ENCODE measurements at regions not wholly inside any gene's neighbourhood (a gene's known extent, or its start where the extent isn't known, plus 50 kb on each side); places are given as distances from the start of the nearest gene placed in this dataset.

- Histone ChIP-seq H3K27me3 (ENCODE audit: control insufficient read depth in 4 of 4, insufficient read depth in 4 of 4, low read length in 3 of 4) (no peaks in the 10 kb centered on the region), H3K4me1 (ENCODE audit: control insufficient read depth in 4 of 4, insufficient read depth in 4 of 4, low read length in 3 of 4) (peaks cover 6 to 20% (median 13%) of the 10 kb centered on the region in 4 donors), H3K9me3 (ENCODE audit: control insufficient read depth in 4 of 4, low read length in 3 of 4) (no peaks in the 10 kb centered on the region), H3K4me3 (ENCODE audit: low read depth in 1 of 3, low read length in 3 of 3) (no peak overlapping the region), H3K9ac (ENCODE audit: low read depth in 1 of 2, low read length in 2 of 2) (no peak overlapping the region), H3K27ac (ENCODE audit: low read depth in 1 of 2, low read length in 2 of 2) (no peak overlapping the region), H3K36me3 (ENCODE audit: control insufficient read depth in 4 of 4, insufficient read depth in 3 of 4, low read depth in 1 of 4, low read length in 3 of 4) (no peaks in the 10 kb centered on the region)
- no peak for DNase-seq (ENCODE audit: low spot score)
- TF ChIP-seq ZBTB33 (IDR thresholded peaks at IDR 0.05) (no peak), SP1 (IDR thresholded peaks at IDR 0.05) (no peak), FOXA2 (IDR thresholded peaks at IDR 0.05) (no peak), RXRA (IDR thresholded peaks at IDR 0.05) (no peak), HNF4A (conservative IDR thresholded peaks at IDR 0.05) (no peak), GABPA (IDR thresholded peaks at IDR 0.05 in 1 of 2, conservative IDR thresholded peaks at IDR 0.05 in 1 of 2) (no peak), NR2F2 (IDR thresholded peaks at IDR 0.05) (no peak), ATF3 (IDR thresholded peaks at IDR 0.05) (no peak), TAF1 (conservative IDR thresholded peaks at IDR 0.05) (no peak), EGR1 (IDR thresholded peaks at IDR 0.05; ENCODE audit: low read depth in 2 of 2) (no peak), CTCF (IDR thresholded peaks at IDR 0.05; ENCODE audit: low read depth, low read length, missing input control) (no peak), YY1 (IDR thresholded peaks at IDR 0.05) (no peak), HNF4G (IDR thresholded peaks at IDR 0.05) (no peak), JUND (IDR thresholded peaks at IDR 0.05) (no peak)
- TF ChIP-seq, protein P1, sequence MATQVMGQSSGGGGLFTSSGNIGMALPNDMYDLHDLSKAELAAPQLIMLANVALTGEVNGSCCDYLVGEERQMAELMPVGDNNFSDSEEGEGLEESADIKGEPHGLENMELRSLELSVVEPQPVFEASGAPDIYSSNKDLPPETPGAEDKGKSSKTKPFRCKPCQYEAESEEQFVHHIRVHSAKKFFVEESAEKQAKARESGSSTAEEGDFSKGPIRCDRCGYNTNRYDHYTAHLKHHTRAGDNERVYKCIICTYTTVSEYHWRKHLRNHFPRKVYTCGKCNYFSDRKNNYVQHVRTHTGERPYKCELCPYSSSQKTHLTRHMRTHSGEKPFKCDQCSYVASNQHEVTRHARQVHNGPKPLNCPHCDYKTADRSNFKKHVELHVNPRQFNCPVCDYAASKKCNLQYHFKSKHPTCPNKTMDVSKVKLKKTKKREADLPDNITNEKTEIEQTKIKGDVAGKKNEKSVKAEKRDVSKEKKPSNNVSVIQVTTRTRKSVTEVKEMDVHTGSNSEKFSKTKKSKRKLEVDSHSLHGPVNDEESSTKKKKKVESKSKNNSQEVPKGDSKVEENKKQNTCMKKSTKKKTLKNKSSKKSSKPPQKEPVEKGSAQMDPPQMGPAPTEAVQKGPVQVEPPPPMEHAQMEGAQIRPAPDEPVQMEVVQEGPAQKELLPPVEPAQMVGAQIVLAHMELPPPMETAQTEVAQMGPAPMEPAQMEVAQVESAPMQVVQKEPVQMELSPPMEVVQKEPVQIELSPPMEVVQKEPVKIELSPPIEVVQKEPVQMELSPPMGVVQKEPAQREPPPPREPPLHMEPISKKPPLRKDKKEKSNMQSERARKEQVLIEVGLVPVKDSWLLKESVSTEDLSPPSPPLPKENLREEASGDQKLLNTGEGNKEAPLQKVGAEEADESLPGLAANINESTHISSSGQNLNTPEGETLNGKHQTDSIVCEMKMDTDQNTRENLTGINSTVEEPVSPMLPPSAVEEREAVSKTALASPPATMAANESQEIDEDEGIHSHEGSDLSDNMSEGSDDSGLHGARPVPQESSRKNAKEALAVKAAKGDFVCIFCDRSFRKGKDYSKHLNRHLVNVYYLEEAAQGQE (IDR thresholded peaks at IDR 0.05), result no peak
- TF ChIP-seq, protein P2, sequence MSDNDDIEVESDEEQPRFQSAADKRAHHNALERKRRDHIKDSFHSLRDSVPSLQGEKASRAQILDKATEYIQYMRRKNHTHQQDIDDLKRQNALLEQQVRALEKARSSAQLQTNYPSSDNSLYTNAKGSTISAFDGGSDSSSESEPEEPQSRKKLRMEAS (IDR thresholded peaks at IDR 0.05), result no peak
- 65% methylated on average over 5 of the region's 5 CpGs for WGBS
Measured at GRCh38 chr6:165843121-165843520, 180.1 kb upstream of the PDE10A start.
